ENCODE measurements at regions not wholly inside any gene's neighbourhood (a gene's known extent, or its start where the extent isn't known, plus 50 kb on each side); places are given as distances from the start of the nearest gene placed in this dataset.

GRCh38 chrX:3257471-3257870 lies 89.0 kb downstream of the MXRA5 start:
- DNase-seq (ENCODE audit: low read depth, low spot score): no peak

GRCh38 chrX:3256868-3257267 lies 89.6 kb downstream of the MXRA5 start:
- DNase-seq (ENCODE audit: low read depth, low spot score): no peak

- DNase-seq (ENCODE audit: low read depth, low spot score): no peak
Observed at GRCh38 chrX:3252744-3253143, 93.7 kb downstream of the MXRA5 start.

- no peak for DNase-seq (ENCODE audit: low read depth, low spot score)
Observed at GRCh38 chrX:3250966-3251365, 95.5 kb downstream of the MXRA5 start.

GRCh38 chrX:3244955-3245354 lies 101.5 kb downstream of the MXRA5 start:
- no peak for DNase-seq (ENCODE audit: low read depth, low spot score)

GRCh38 chrX:3244203-3244743 lies 102.2 kb downstream of the MXRA5 start:
- no peak for DNase-seq (ENCODE audit: low read depth, low spot score)

GRCh38 chrX:3232262-3232923 lies 114.1 kb downstream of the MXRA5 start:
- DNase-seq (ENCODE audit: low read depth, low spot score): no peak

GRCh38 chrX:3231766-3232165 lies 114.7 kb downstream of the MXRA5 start:
- DNase-seq (ENCODE audit: low read depth, low spot score): no peak

GRCh38 chrX:3230496-3230895 lies 116.0 kb downstream of the MXRA5 start:
- DNase-seq (ENCODE audit: low read depth, low spot score): no peak

GRCh38 chrX:3227526-3227925 lies 118.9 kb downstream of the MXRA5 start:
- DNase-seq (ENCODE audit: low read depth, low spot score): no peak

GRCh38 chrX:3226087-3226486 lies 120.4 kb downstream of the MXRA5 start:
- no peak for DNase-seq (ENCODE audit: low read depth, low spot score)

GRCh38 chrX:3221643-3222042 lies 124.8 kb downstream of the MXRA5 start:
- DNase-seq (ENCODE audit: low read depth, low spot score): no peak

- no peak for DNase-seq (ENCODE audit: low read depth, low spot score)
Observed at GRCh38 chrX:3219667-3220066, 126.8 kb downstream of the MXRA5 start.

GRCh38 chrX:3219231-3219630 lies 127.2 kb downstream of the MXRA5 start:
- DNase-seq (ENCODE audit: low read depth, low spot score): no peak

GRCh38 chrX:3218442-3218841 lies 128.0 kb downstream of the MXRA5 start:
- no peak for DNase-seq (ENCODE audit: low read depth, low spot score)

- no peak for DNase-seq (ENCODE audit: low read depth, low spot score)
Observed at GRCh38 chrX:3216581-3217180, 129.8 kb downstream of the MXRA5 start.

GRCh38 chrX:3215249-3215648 lies 131.2 kb downstream of the MXRA5 start:
- DNase-seq (ENCODE audit: low read depth, low spot score): no peak

GRCh38 chrX:3206314-3206713 lies 140.1 kb downstream of the MXRA5 start:
- DNase-seq (ENCODE audit: low read depth, low spot score): no peak

GRCh38 chrX:3204606-3205005 lies 141.8 kb downstream of the MXRA5 start:
- DNase-seq (ENCODE audit: low read depth, low spot score): no peak

GRCh38 chrX:3195845-3196244 lies 150.6 kb downstream of the MXRA5 start:
- DNase-seq (ENCODE audit: low read depth, low spot score): no peak

GRCh38 chrX:3192835-3193234 lies 151.6 kb downstream of the ARSF start:
- DNase-seq (ENCODE audit: low read depth, low spot score): no peak

- no peak for DNase-seq (ENCODE audit: low read depth, low spot score)
Observed at GRCh38 chrX:3191796-3192195, 150.5 kb downstream of the ARSF start.

- no peak for DNase-seq (ENCODE audit: low read depth, low spot score)
Observed at GRCh38 chrX:3191201-3191600, 149.9 kb downstream of the ARSF start.
